Keratinocyte (primary cell): ENCODE measurements at regions not wholly inside any gene's neighbourhood (a gene's known extent, or its start where the extent isn't known, plus 50 kb on each side); places are given as distances from the start of the nearest gene placed in this dataset.

ENCODE experiments used
- EZH2 ChIP-seq: IDR thresholded peaks from one replicate; pipeline ENCODE4 v1.6.1; 2012; ENCODE audit warnings: inconsistent platforms, mild to moderate bottlenecking, low read length, moderate library complexity
- TF ChIP-seq, protein P1 (sequence below), 3 experiments: IDR thresholded peaks in 1 of 3; conservative IDR thresholded peaks in 1 of 3; optimal IDR thresholded peaks in 1 of 3; 2 replicates in 2 of 3; 3 replicates in 1 of 3; pipeline versions ENCODE3 to v1.5.1; 2011; ENCODE audit warnings: low read length in 3 of 3, mild to moderate bottlenecking in 3 of 3, moderate library complexity in 2 of 3, control low read depth in 1 of 3, inconsistent platforms in 1 of 3; ENCODE audit not compliant: insufficient read depth in 2 of 3; ENCODE audit errors: extremely low read depth in 1 of 3

DNA sequence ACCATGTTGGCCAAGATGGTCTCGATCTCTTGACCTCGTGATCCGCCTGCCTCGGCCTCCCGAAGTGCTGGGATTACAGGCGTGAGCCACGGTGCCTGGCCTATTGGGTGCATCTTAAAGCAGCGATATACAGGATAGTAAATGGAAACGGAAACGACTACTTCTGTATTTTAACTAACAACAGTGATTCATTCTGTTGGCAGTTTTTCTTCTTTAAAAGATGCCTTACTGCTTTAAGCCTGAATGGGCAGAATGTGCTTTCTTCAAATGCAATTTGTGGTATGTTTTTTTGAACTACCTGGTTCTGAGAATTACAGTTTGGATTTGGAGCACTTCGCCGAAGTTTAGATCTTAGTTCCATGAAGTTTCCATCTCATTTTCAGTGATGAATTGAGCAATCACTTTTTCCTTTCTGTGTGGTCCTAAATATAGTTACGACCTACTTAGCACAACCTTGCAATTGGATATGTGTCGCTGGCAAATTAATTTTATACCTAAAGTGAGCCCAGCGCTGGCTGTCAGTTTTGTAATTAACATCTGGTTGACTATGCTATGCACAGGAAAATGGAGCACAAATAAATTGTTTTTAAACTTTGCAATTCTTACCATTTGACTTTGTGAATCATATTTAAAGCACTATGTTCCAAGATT is 53.6 kb upstream of the EIF5 start:
- TF ChIP-seq EZH2 = no peak
- TF ChIP-seq, protein P1, sequence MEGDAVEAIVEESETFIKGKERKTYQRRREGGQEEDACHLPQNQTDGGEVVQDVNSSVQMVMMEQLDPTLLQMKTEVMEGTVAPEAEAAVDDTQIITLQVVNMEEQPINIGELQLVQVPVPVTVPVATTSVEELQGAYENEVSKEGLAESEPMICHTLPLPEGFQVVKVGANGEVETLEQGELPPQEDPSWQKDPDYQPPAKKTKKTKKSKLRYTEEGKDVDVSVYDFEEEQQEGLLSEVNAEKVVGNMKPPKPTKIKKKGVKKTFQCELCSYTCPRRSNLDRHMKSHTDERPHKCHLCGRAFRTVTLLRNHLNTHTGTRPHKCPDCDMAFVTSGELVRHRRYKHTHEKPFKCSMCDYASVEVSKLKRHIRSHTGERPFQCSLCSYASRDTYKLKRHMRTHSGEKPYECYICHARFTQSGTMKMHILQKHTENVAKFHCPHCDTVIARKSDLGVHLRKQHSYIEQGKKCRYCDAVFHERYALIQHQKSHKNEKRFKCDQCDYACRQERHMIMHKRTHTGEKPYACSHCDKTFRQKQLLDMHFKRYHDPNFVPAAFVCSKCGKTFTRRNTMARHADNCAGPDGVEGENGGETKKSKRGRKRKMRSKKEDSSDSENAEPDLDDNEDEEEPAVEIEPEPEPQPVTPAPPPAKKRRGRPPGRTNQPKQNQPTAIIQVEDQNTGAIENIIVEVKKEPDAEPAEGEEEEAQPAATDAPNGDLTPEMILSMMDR (optimal IDR thresholded peaks at IDR 0.05 in 1 of 3, IDR thresholded peaks at IDR 0.05 in 1 of 3, conservative IDR thresholded peaks at IDR 0.05 in 1 of 3; ENCODE audit: extremely low read depth in 1 of 3, insufficient read depth in 2 of 3, low read length in 3 of 3) = no peak
